ENCODE measurements at regions not wholly inside any gene's neighbourhood (a gene's known extent, or its start where the extent isn't known, plus 50 kb on each side); places are given as distances from the start of the nearest gene placed in this dataset.

DNA sequence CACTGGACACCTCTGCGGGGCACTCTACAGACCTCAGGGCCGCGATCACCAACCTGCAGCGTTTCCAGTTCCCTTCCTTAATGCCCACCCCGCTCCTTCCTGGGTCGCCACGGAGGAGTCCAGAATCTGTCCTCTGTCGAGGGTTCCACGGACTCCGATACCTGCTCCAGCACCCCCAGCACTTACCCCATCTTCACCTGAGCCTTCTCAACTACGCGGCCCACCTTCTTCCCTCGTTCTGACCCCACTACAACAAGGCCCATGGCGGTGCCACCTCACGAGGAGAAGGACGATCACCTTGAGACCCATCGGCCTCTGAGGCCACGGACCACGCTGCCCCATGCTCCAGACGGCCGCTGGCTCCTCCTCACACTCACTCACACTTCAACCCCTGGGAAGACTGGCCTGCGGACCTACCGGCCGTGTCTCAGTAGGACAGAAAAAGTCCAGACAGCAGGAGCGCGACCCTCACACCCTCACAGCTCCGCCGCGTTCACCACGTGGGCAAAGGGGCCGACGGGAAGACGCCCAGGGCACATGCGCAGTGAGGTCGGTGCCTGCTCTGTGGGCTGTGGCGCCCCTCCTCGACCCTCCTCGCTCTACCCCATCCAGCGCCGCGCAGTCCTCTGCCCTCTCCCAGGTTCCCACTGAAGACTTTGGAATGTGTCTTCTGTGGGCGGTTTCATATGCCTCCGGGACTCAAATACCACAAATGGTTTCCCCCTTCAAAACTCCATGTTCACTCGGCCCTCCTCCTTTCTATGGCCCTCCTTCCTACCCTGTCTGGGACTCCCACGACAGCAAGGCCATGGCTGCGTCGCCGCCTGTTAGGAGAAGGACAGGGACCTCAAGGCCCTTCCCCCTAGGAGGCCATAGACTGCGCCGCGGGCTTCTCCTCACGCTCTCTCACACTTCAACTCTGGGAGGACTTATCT, 193.9 kb upstream of the PHF14 start:
- TF ChIP-seq RAD21 (IDR thresholded peaks at IDR 0.05; ENCODE audit: low read depth) (no peak), TCF12 (IDR thresholded peaks at IDR 0.05; ENCODE audit: low read depth) (no peak), FOXM1 (IDR thresholded peaks at IDR 0.05; ENCODE audit: borderline replicate concordance, low read depth) (no peak), NFIC (IDR thresholded peaks at IDR 0.05) (no peak), TEAD4 (IDR thresholded peaks at IDR 0.05) (no peak), CREB1 (IDR thresholded peaks at IDR 0.05; ENCODE audit: low read depth) (no peak)
- TF ChIP-seq, protein P1, sequence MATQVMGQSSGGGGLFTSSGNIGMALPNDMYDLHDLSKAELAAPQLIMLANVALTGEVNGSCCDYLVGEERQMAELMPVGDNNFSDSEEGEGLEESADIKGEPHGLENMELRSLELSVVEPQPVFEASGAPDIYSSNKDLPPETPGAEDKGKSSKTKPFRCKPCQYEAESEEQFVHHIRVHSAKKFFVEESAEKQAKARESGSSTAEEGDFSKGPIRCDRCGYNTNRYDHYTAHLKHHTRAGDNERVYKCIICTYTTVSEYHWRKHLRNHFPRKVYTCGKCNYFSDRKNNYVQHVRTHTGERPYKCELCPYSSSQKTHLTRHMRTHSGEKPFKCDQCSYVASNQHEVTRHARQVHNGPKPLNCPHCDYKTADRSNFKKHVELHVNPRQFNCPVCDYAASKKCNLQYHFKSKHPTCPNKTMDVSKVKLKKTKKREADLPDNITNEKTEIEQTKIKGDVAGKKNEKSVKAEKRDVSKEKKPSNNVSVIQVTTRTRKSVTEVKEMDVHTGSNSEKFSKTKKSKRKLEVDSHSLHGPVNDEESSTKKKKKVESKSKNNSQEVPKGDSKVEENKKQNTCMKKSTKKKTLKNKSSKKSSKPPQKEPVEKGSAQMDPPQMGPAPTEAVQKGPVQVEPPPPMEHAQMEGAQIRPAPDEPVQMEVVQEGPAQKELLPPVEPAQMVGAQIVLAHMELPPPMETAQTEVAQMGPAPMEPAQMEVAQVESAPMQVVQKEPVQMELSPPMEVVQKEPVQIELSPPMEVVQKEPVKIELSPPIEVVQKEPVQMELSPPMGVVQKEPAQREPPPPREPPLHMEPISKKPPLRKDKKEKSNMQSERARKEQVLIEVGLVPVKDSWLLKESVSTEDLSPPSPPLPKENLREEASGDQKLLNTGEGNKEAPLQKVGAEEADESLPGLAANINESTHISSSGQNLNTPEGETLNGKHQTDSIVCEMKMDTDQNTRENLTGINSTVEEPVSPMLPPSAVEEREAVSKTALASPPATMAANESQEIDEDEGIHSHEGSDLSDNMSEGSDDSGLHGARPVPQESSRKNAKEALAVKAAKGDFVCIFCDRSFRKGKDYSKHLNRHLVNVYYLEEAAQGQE (IDR thresholded peaks at IDR 0.05; ENCODE audit: low read depth), result no peak
- TF ChIP-seq, protein P2, sequence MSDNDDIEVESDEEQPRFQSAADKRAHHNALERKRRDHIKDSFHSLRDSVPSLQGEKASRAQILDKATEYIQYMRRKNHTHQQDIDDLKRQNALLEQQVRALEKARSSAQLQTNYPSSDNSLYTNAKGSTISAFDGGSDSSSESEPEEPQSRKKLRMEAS (IDR thresholded peaks at IDR 0.05), result no peak

DNA sequence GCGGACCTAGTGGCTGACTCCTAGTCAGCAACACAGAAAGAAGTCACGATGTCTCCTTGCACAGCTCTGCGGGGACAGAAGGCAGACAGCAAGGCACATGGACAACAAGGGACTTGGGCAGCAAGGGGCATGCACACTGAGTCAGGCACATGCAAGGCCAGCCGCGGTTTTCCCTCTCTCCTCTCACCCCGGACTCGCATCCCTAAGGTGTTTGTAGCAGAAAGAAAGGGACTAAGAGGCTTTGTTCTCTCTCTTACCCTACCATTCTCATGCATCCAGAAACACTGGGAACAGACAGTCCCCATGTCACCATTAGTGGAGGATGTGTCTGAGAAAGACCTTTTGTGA, 193.3 kb upstream of the PHF14 start:
- no peak for TF ChIP-seq CREB1 (IDR thresholded peaks at IDR 0.05; ENCODE audit: low read depth)
- no peak for TF ChIP-seq YY1 (IDR thresholded peaks at IDR 0.05; ENCODE audit: low read depth)
- TF ChIP-seq RAD21 (IDR thresholded peaks at IDR 0.05; ENCODE audit: low read depth), result no peak
- TF ChIP-seq, protein P2 (IDR thresholded peaks at IDR 0.05), result no peak
- no peak for TF ChIP-seq CEBPB (IDR thresholded peaks at IDR 0.05)
- no peak for TF ChIP-seq EP300 (IDR thresholded peaks at IDR 0.05; ENCODE audit: borderline replicate concordance)
- TF ChIP-seq NFIC (IDR thresholded peaks at IDR 0.05), result no peak
- TF ChIP-seq, protein P3, sequence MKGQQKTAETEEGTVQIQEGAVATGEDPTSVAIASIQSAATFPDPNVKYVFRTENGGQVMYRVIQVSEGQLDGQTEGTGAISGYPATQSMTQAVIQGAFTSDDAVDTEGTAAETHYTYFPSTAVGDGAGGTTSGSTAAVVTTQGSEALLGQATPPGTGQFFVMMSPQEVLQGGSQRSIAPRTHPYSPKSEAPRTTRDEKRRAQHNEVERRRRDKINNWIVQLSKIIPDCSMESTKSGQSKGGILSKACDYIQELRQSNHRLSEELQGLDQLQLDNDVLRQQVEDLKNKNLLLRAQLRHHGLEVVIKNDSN (IDR thresholded peaks at IDR 0.05), result no peak
- TF ChIP-seq EGR1 (IDR thresholded peaks at IDR 0.05), result no peak
- no peak for TF ChIP-seq TEAD4 (IDR thresholded peaks at IDR 0.05)
- no peak for TF ChIP-seq TCF12 (IDR thresholded peaks at IDR 0.05; ENCODE audit: low read depth)
- TF ChIP-seq ZBTB7A (IDR thresholded peaks at IDR 0.05; ENCODE audit: low read depth), result no peak
- TF ChIP-seq, protein P1 (IDR thresholded peaks at IDR 0.05; ENCODE audit: low read depth), result no peak
- TF ChIP-seq FOXM1 (IDR thresholded peaks at IDR 0.05; ENCODE audit: borderline replicate concordance, low read depth), result no peak

DNA sequence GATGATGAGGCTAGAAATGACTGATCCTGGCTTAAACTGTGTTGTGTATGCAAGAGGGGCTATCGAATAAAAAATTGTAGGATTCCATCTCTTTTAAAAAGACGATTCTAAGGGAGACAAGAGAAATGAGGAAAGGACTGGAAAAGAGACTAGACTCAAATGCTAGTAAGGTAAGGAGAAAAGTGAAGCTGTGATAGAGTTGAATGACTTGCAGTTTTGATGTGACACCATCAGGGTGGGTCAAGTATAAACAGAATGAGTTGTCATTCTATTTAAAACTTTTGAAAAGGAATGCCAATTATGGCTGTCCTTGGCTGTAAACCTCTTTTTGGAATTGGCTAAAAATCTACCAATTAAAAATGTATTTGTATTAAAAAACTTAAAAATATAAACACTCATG, 184.5 kb upstream of the PHF14 start:
- TF ChIP-seq CREB1 (IDR thresholded peaks at IDR 0.05; ENCODE audit: low read depth) (no peak), FOXM1 (IDR thresholded peaks at IDR 0.05; ENCODE audit: borderline replicate concordance, low read depth) (no peak), CEBPB (IDR thresholded peaks at IDR 0.05) (no peak), EP300 (IDR thresholded peaks at IDR 0.05; ENCODE audit: borderline replicate concordance) (no peak), RAD21 (IDR thresholded peaks at IDR 0.05; ENCODE audit: low read depth) (no peak), YY1 (IDR thresholded peaks at IDR 0.05; ENCODE audit: low read depth) (no peak), TAF1 (IDR thresholded peaks at IDR 0.05; ENCODE audit: low read depth) (no peak), EGR1 (IDR thresholded peaks at IDR 0.05) (no peak), TEAD4 (IDR thresholded peaks at IDR 0.05) (no peak), ZBTB7A (IDR thresholded peaks at IDR 0.05; ENCODE audit: low read depth) (no peak), NFIC (IDR thresholded peaks at IDR 0.05) (no peak), TCF12 (IDR thresholded peaks at IDR 0.05; ENCODE audit: low read depth) (no peak)
- TF ChIP-seq, protein P1 (IDR thresholded peaks at IDR 0.05; ENCODE audit: low read depth), result no peak
- TF ChIP-seq, protein P2 (IDR thresholded peaks at IDR 0.05), result no peak
- TF ChIP-seq, protein P3 (IDR thresholded peaks at IDR 0.05), result no peak

DNA sequence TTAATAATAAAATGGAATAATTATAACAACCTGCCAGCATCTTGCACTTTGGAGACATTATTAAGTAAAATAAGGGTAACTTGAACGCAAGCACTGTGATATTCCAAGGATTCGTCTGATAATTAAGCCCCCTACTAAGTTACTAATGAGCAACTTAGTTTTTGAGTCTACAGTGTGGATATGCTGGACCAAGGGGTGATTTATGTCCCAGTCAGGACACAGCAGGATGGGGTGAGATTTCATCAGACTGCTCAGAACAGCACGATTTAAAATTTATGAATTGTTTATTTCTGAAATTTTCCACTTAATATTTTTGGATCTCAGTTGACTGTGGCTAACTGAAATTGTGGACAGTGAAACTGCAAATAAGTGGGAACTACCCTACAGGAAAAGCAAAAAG, 182.8 kb upstream of the PHF14 start:
- TF ChIP-seq ZBTB7A (IDR thresholded peaks at IDR 0.05; ENCODE audit: low read depth) (no peak), CREB1 (IDR thresholded peaks at IDR 0.05; ENCODE audit: low read depth) (no peak), CEBPB (IDR thresholded peaks at IDR 0.05) (no peak), EGR1 (IDR thresholded peaks at IDR 0.05) (no peak), NFIC (IDR thresholded peaks at IDR 0.05) (no peak), EP300 (IDR thresholded peaks at IDR 0.05; ENCODE audit: borderline replicate concordance) (no peak), TAF1 (IDR thresholded peaks at IDR 0.05; ENCODE audit: low read depth) (no peak), TEAD4 (IDR thresholded peaks at IDR 0.05) (no peak), TCF12 (IDR thresholded peaks at IDR 0.05; ENCODE audit: low read depth) (no peak), RAD21 (IDR thresholded peaks at IDR 0.05; ENCODE audit: low read depth) (no peak), FOXM1 (IDR thresholded peaks at IDR 0.05; ENCODE audit: borderline replicate concordance, low read depth) (no peak)
- TF ChIP-seq, protein P2 (IDR thresholded peaks at IDR 0.05), result no peak

Data from Ishikawa (cell line).